Kidney glomerular epithelial cell (primary cell): ENCODE measurements at regions not wholly inside any gene's neighbourhood (a gene's known extent, or its start where the extent isn't known, plus 50 kb on each side); places are given as distances from the start of the nearest gene placed in this dataset.
"Not testable (repeated sequence)": the region's sequence is repeated elsewhere in the genome, so short reads cannot be mapped to it uniquely, and the experiment has no call there.

Experiments used
- DNase-seq: peaks from one replicate; lab custom pipeline; 2025; lab: John Stamatoyannopoulos, UW

DNA sequence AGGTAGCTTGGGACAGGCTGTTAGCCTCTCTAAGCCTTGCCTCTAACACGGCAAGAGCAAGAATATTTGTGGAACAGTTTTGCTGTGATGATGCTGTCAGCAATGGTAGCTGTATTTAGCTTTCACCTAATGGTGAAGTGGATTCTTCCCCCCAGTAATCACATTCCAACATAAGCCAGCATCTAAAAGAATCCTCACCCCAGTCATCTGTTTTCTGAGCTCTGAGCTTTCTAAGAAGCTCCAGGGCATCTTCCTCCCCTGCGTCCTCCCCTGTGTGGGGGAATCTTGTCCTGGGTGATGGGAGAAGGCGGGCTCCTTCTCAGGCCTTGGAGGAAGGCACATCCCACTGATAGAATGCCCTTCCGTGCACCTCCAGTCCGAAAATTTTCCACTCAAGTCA, 367.6 kb downstream of the BRD1 start:
- no peak for DNase-seq

DNA sequence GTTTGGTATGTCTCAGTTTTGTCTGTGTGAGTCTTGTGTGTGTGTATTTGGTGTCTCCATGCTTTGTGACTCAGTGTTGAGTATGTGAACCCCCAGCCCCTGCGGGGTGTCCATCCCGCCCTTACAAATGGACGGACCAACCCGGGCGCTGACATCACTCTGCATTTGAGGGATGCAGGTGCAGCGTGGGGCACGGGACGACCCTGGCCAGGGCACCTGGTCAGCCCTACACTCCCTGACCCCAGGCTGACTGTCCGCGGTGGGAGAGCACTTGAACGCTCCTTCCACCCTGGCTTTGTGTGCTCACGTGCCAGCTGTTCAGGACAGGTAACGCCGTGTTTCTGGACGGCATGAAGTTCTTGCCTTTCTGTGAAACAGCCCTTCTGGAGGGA, 369.0 kb downstream of the BRD1 start:
- DNase-seq = no peak

DNA sequence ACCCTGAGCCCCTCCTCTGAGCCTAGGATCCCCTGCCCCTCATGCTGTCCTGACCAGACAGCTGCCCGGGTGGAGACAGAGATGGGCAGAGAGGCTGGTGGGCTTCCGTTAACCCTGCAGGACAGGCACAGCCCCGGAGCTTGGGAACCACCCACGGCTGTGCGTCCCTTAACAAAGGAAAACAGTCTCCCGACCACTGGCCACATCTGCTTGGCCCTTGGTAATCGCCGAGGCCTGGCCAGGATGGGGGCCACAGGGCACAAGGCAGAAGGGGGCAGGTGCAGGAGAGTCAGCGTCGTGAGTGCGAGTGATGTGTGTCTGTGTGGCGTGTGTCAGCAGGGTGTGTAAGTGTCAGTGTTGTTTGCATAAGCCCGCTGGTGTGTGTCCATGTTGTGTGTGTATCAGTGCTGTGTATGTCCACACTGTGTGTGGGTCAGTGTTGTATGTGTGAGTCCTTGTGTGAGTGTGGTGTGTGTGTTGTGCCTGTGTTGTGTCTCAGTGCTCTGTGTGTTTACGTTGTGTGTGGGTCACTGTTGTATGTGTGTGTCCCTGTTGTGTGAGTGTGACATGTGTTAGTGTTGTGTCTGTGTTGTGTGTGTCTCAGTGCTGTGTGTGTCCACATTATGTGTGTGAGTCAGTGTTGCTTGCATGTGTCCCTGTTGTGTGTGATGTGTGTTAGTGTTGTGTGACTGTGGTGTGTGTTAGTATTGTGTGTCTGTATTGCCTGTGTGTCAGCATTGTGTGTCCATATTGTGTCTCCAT, 369.5 kb downstream of the BRD1 start:
- no peak for DNase-seq

DNA sequence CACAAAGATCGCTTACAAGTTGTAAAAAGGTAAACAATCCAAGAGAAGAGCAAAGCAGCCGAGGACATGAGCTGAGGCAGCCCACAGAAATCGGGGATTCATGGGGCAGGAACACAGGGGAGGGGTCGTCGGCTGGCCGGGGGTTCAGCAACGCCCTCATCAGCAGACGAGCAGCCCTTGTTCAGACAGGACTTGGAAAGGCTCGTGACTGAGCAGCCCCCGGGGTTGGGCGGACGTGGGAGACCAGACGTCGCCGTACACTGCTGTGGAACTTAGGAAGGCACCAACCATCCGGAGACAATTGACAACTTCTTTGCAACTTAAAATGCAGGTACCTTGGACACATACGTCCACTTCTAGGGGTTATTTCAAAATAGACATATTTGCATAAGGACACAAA, 370.5 kb downstream of the BRD1 start:
- DNase-seq = no peak

DNA sequence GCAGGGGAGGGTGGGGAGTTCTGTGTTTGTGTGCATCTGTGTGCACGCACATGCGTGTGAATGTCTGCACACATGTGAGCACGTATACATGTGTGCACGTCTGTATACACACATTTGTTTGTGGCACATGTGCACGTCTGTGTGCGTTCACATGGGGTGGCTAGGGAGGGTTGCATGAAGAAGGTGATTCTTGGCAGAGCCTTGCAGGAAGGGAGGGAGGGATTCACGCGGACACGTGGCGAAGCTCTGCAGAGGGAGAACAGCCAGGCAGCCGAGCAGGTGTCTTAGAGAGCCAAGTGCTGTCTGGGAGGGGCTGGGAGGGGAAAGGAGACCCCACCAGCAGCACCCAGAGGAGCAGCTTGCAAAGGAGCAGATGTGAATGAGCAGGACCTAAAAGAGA, 372.1 kb downstream of the BRD1 start:
- DNase-seq = no peak

DNA sequence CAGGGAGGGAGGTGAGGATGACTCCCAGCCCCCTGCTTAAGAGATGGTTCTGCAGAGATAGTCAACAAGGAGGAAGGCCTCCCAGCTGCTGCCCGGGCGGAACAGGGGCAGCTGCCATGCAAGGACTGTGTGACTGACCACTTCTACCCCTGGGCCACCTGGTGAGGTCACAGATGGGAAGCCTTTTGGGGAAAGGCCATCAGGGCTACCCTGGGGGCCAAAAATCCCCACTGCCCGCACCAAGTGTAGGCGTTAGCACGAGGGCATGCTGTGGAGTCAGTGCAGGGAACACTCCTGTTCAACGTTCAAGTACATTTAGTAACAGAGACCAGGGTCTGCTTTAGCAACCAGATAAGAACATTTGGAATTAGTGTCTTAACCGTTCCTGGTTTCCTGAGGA, 372.9 kb downstream of the BRD1 start:
- no peak for DNase-seq

DNA sequence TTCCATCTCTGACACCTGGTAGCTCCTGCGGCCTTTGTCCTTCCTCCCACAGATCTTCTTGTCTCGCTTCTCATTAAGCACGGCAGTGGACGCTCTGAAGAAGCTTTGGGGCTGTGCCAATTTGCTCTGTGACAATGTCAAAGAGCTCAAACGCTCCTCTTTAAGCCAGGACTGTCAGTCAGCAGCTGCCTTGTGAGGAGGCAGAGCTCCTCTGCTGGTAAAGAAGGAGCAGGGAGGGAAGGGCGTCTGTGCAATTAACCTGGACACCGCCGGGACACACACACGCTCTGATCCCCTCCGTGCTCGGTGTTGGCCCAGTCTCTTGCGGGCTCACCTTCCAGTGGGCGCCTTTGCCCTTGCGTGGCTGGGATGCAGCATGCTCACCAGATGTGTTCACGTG, 373.9 kb downstream of the BRD1 start:
- no peak for DNase-seq

DNA sequence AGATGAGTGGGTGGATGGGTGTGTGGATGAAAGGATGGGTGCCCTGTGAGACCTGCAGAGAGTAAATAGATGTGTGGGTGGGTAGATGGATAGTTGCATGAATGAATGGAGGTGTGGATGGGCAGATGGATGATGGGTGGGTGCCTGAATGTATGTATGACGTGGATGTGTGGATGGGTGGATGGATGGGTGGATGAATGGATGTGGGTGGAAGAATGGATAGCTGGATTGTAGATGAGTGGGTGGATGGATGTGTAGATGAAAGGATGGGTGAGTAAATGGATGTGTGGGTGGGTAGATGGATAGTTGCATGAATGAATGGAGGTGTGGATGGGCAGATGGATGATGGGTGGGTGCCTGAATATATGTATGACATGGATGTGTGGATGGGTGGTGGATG, 374.7 kb downstream of the BRD1 start:
- not testable (repeated sequence) for DNase-seq

GRCh38 chr22:49452362-49452946, 375.2 kb downstream of the BRD1 start:
- no peak for DNase-seq

- DNase-seq = no peak
Observed at GRCh38 chr22:49451070-49451840, 376.4 kb downstream of the BRD1 start.

DNA sequence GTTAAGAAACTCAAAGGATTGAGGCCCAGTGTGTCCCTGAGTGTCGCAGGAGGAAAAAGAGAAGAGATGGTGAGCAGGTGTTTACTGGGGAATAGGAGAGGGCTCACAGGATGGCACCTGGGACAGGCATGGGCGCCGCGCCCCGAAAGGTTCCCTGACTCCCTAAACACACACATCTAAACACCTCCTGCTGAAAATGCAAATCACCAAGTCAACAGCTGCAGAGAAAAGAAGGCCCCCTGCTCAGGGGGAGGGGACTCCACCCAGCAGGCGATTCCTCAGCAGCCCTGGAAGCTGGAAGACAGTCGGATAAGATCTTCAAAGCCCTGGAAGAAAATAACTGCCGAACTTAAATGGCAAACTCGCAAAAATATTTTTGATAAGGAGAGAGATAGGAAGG, 377.2 kb downstream of the BRD1 start:
- no peak for DNase-seq

GRCh38 chr22:49449811-49450446, 377.7 kb downstream of the BRD1 start:
- no peak for DNase-seq

- DNase-seq = no peak
Observed at GRCh38 chr22:49449377-49449776, 378.3 kb downstream of the BRD1 start.

DNA sequence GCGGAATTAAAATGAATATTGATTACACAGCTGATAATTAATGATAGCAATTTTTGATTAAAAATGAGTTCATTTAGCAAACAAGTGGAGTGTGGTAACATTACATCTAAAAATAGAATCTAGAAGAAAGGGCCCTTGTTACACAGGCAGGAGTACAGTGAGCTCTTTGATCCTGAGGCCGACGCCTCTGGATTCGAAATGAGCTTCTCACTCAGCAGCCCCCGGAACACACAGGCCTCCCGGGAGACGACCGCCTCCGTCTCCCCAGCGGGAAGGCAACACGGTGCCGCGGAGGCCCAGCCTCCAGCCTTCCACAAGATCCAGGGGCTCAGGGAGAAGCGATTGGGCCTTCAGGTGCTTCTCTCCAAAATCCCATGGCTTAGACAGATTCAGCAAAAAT, 379.1 kb downstream of the BRD1 start:
- DNase-seq = no peak

- DNase-seq = no peak
Observed at GRCh38 chr22:49447837-49448236, 379.8 kb downstream of the BRD1 start.

GRCh38 chr22:49446759-49447710, 380.6 kb downstream of the BRD1 start:
- DNase-seq = no peak

DNA sequence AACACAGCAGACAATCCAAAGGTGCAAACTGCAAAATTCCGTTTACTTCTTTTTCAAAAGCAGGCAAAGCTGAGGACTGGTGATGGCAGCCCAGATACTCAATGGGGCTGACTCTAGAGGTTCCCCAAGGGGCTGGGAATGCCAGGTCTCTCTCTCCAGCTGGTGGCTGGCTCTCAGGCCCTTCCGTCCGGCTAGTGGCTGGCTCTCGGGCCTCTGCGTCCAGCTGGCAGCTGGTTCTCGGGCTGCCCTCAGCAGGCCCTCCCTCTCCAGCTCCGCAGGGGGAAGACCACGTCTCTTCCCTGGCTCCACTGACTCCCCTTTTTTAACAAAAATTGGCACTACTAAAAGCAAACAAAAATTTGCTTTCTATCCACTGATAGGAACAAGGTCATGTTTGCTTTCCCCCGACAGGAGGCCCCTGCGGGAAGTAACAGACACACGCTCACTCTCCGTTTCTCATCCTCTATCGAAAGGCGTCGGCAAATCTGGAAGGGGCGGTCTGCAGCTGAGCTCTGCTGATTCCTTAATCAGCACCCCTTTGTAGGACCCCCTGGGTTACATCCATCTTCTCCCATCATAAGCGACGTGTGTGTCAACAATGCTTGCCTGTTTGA, 381.4 kb downstream of the BRD1 start:
- DNase-seq = no peak

- no peak for DNase-seq
Observed at GRCh38 chr22:49444781-49445180, 382.9 kb downstream of the BRD1 start.

- DNase-seq = no peak
Observed at GRCh38 chr22:49440931-49441330, 386.7 kb downstream of the BRD1 start.

DNA sequence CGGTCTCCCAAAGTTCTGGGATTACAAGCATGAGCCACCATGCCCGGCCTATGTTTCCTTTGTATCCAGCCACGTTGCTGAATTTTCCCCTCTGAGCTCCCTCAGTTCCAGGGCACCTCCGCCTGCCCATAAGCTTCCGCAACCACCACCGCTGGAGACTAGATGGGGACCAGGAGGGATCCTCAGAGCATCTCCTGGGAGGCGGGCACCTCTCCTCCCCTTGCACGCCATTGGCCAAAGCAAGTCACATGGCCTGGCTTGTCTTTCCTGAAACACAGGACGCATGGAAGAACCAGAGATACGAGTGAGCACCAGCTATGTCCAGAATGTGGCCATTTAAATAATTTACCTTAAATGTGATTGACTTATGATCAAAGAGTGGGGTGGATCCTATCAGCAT, 388.3 kb downstream of the BRD1 start:
- no peak for DNase-seq

- DNase-seq = no peak
Observed at GRCh38 chr22:49437956-49438355, 389.7 kb downstream of the BRD1 start.
